ENCODE measurements at regions not wholly inside any gene's neighbourhood (a gene's known extent, or its start where the extent isn't known, plus 50 kb on each side); places are given as distances from the start of the nearest gene placed in this dataset.
A peak's percentile ranks its signal among the peaks of the same experiment; 100 is the strongest.

DNA sequence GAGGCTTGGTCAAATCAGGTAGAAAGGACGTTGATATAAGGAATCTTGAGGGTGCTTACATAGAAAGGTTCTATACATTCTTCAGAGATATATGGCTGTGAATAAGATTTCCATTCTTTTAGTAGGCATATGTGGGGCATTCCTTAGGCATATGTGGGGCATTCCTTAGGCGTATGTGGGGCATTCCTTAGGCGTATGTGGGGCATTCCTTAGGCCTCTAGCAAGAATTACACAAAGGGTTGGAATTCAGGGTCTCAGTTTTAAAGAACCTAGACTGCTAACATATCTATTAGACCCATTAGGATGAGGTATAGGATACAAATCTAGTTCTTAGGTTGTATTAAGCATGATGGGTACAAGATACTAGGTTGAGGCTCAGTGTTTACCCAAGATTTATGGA, 607.8 kb downstream of the SI start:
- H3K4me3 ChIP-seq (ENCODE audit: low read depth, low read length), result no peak overlapping the region
- TF ChIP-seq ZNF223 (tag by site-specific recombination; IDR thresholded peaks at IDR 0.05) (no peak), MEIS1 (CRISPR knock-in tag; IDR thresholded peaks at IDR 0.05; ENCODE audit: borderline replicate concordance) (no peak), ZNF324 (tag by site-specific recombination; IDR thresholded peaks at IDR 0.05) (no peak), ZNF544 (tag by site-specific recombination; IDR thresholded peaks at IDR 0.05) (no peak), ZNF518A (tag by site-specific recombination; conservative IDR thresholded peaks at IDR 0.05; ENCODE audit: low read depth) (no peak), ZNF174 (tag by site-specific recombination; IDR thresholded peaks at IDR 0.05) (no peak), ZNF521 (tag by site-specific recombination; IDR thresholded peaks at IDR 0.05) (no peak), KLF10 (tag by site-specific recombination; IDR thresholded peaks at IDR 0.05) (no peak)
- ChIA-PET POLR2A (no interaction called here), CTCF (no interaction called here)
- H3K36me3 ChIP-seq (ENCODE audit: control insufficient read depth in 2 of 2, insufficient read depth in 1 of 2, low read length in 2 of 2), result no peaks in the 10 kb centered on the region
- no peaks in the 10 kb centered on the region for H3K4me1 ChIP-seq (ENCODE audit: control insufficient read depth, insufficient read depth, low read length)
- H3K9me3 ChIP-seq (ENCODE audit: control insufficient read depth, insufficient read depth, low read depth, low read length), result no peaks in the 10 kb centered on the region
- H3K27ac ChIP-seq (ENCODE audit: extremely low read depth, low read depth, low read length), result no peak overlapping the region

DNA sequence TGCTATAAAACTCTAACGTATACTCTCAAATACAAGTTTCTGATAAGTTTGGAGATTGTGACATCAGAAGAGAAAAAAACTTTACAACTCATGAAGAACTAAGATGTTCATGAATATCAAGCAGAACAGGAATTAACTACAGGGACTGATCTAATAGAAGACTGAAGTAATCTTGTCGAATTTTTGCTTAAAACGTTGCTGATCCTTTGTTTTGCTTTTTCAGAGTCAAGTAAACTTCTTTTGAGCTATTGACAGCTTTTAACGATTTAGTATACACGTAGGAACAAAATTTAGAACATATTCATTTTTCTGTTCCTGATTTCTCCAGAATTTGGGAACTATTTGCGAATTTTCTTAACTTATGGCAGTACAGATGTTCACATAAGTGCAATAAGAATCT, 610.2 kb downstream of the SI start:
- Histone ChIP-seq H3K27ac (ENCODE audit: extremely low read depth, low read depth, low read length) (no peak overlapping the region), H3K9me3 (ENCODE audit: control insufficient read depth, insufficient read depth, low read depth, low read length) (no peaks in the 10 kb centered on the region), H3K4me3 (ENCODE audit: low read depth, low read length) (no peak overlapping the region), H3K36me3 (ENCODE audit: control insufficient read depth in 2 of 2, insufficient read depth in 1 of 2, low read length in 2 of 2) (no peaks in the 10 kb centered on the region), H3K4me1 (ENCODE audit: control insufficient read depth, insufficient read depth, low read length) (no peaks in the 10 kb centered on the region)
- TF ChIP-seq ZSCAN30 (tag by site-specific recombination; IDR thresholded peaks at IDR 0.05), result no peak
- TF ChIP-seq SETDB1 (IDR thresholded peaks at IDR 0.05; ENCODE audit: insufficient read length, low read length), result peak; percentile 95
- peak; percentile 38; the same call in 1 of the 2 replicates for TF ChIP-seq TRIM28 (IDR thresholded peaks at IDR 0.05; ENCODE audit: borderline replicate concordance, low read length)
- TF ChIP-seq ZNF521 (tag by site-specific recombination; IDR thresholded peaks at IDR 0.05), result no peak
- CTCF ChIA-PET, result no interaction called here
- POLR2A ChIA-PET, result no interaction called here

DNA sequence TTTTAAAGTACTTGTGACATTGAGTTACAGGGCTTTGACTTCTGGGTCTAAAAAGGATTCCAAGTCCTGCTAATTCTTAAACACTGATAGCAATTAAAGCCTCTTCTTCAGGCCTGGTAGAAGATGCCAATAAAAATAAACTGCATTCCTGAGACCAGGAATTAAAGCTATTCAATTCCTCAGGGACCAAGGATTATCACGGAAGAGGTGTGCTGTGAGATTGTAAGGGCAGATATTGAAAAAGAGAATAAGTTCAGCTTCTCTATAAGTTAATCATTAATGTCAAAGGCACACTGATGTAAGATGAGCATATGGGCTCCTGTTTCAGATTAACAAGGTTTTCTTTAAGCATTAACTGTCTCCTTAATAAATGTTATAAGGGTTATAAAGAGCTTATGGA, 611.3 kb downstream of the SI start:
- POLR2A ChIA-PET, result no interaction called here
- Histone ChIP-seq H3K4me3 (ENCODE audit: low read depth, low read length) (no peak overlapping the region), H3K27ac (ENCODE audit: extremely low read depth, low read depth, low read length) (no peak overlapping the region), H3K36me3 (ENCODE audit: control insufficient read depth in 2 of 2, insufficient read depth in 1 of 2, low read length in 2 of 2) (no peaks in the 10 kb centered on the region), H3K4me1 (ENCODE audit: control insufficient read depth, insufficient read depth, low read length) (no peaks in the 10 kb centered on the region), H3K9me3 (ENCODE audit: control insufficient read depth, insufficient read depth, low read depth, low read length) (no peaks in the 10 kb centered on the region)
- CTCF ChIA-PET, result interaction anchor here (0.6 kb wide), 1 partner anchor 13 kb away, joined by 3 read pairs; no protein-coding TSS in a partner anchor
- TF ChIP-seq ZBTB49 (tag by site-specific recombination; IDR thresholded peaks at IDR 0.05; ENCODE audit: low read depth) (no peak), KLF8 (tag by site-specific recombination; IDR thresholded peaks at IDR 0.05) (no peak), ZXDB (tag by site-specific recombination; IDR thresholded peaks at IDR 0.05) (no peak), BCL11B (tag by site-specific recombination; IDR thresholded peaks at IDR 0.05; ENCODE audit: low read depth) (no peak)
- TF ChIP-seq, protein P1, sequence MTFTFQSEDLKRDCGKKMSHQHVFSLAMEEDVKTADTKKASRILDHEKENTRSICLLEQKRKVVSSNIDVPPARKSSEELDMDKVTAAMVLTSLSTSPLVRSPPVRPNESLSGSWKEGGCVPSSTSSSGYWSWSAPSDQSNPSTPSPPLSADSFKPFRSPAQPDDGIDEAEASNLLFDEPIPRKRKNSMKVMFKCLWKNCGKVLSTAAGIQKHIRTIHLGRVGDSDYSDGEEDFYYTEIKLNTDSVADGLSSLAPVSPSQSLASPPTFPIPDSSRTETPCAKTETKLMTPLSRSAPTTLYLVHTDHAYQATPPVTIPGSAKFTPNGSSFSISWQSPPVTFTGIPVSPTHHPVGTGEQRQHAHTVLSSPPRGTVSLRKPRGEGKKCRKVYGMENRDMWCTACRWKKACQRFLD (tag by site-specific recombination; IDR thresholded peaks at IDR 0.05), result no peak
- TF ChIP-seq, protein P2, sequence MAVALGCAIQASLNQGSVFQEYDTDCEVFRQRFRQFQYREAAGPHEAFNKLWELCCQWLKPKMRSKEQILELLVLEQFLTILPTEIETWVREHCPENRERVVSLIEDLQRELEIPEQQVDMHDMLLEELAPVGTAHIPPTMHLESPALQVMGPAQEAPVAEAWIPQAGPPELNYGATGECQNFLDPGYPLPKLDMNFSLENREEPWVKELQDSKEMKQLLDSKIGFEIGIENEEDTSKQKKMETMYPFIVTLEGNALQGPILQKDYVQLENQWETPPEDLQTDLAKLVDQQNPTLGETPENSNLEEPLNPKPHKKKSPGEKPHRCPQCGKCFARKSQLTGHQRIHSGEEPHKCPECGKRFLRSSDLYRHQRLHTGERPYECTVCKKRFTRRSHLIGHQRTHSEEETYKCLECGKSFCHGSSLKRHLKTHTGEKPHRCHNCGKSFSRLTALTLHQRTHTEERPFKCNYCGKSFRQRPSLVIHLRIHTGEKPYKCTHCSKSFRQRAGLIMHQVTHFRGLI (tag by site-specific recombination; IDR thresholded peaks at IDR 0.05), result no peak

Measured in HEK293 (cell line).